WTC11 (cell line): ENCODE measurements at regions not wholly inside any gene's neighbourhood (a gene's known extent, or its start where the extent isn't known, plus 50 kb on each side); places are given as distances from the start of the nearest gene placed in this dataset.

ENCODE experiments used
- ATF2 ChIP-seq: sonication (generic); formaldehyde crosslinking; IDR thresholded peaks from 2 replicates; pipeline ENCODE4 v1.8.1; 2022; ENCODE audit warnings: low read depth, missing genetic modification reagents, borderline replicate concordance
- ATF3 ChIP-seq: sonication (generic); formaldehyde crosslinking; conservative IDR thresholded peaks from 2 replicates; pipeline ENCODE4 v1.8.1; 2022; ENCODE audit warnings: mild to moderate bottlenecking, missing genetic modification reagents
- CTCF ChIP-seq: fragments of 200-600 bp; IDR thresholded peaks from 2 replicates; pipeline ENCODE4 v1.8.0; 2022; ENCODE audit warnings: antibody characterized with exemption
- E2F1 ChIP-seq: sonication (generic); formaldehyde crosslinking; IDR thresholded peaks from 2 replicates; pipeline ENCODE4 v1.8.0; 2022; ENCODE audit warnings: mild to moderate bottlenecking, missing genetic modification reagents
- E2F5 ChIP-seq: sonication (generic); formaldehyde crosslinking; IDR thresholded peaks from 2 replicates; pipeline ENCODE4 v1.8.1; 2022; ENCODE audit warnings: mild to moderate bottlenecking, moderate library complexity, missing genetic modification reagents
- ELF4 ChIP-seq: sonication (generic); formaldehyde crosslinking; IDR thresholded peaks from 2 replicates; pipeline ENCODE4 v1.8.1; 2022; ENCODE audit warnings: low read depth, mild to moderate bottlenecking, moderate library complexity, missing genetic modification reagents
- FOXK1 ChIP-seq: sonication (generic); formaldehyde crosslinking; IDR thresholded peaks from 2 replicates; pipeline ENCODE4 v1.8.0; 2022; ENCODE audit warnings: mild to moderate bottlenecking, moderate library complexity, missing genetic modification reagents
- USF1 ChIP-seq: sonication (generic); formaldehyde crosslinking; IDR thresholded peaks from 2 replicates; pipeline ENCODE4 v1.8.0; 2022; ENCODE audit warnings: mild to moderate bottlenecking, missing genetic modification reagents
- ZMAT4 ChIP-seq: fragments of 250-450 bp; sonication (Bioruptor Pico); IDR thresholded peaks from 2 replicates; pipeline ENCODE4 v1.9.0; 2021; ENCODE audit warnings: mild to moderate bottlenecking
- ZNF121 ChIP-seq: sonication (generic); formaldehyde crosslinking; IDR thresholded peaks from 2 replicates; pipeline ENCODE4 v1.8.0; 2023; ENCODE audit warnings: missing genetic modification reagents
- ZNF281 ChIP-seq: sonication (generic); formaldehyde crosslinking; IDR thresholded peaks from 2 replicates; pipeline ENCODE4 v1.8.0; 2023; ENCODE audit warnings: mild to moderate bottlenecking, missing genetic modification reagents
- ZNF512 ChIP-seq: sonication (generic); formaldehyde crosslinking; IDR thresholded peaks from 2 replicates; pipeline ENCODE4 v1.8.1; 2022; ENCODE audit warnings: missing genetic modification reagents, borderline replicate concordance
- ZNF532 ChIP-seq: fragments of 250-450 bp; sonication (Bioruptor Pico); IDR thresholded peaks from 2 replicates; pipeline ENCODE4 v1.9.0; 2021; ENCODE audit warnings: mild to moderate bottlenecking, borderline replicate concordance

GRCh38 chr6:68039641-68040311 lies 595.3 kb upstream of the ADGRB3 start:
- no peak for TF ChIP-seq ZNF121 (CRISPR knock-in tag)
- TF ChIP-seq USF1 = no peak
- no peak for TF ChIP-seq ZMAT4 (CRISPR knock-in tag)
- no peak for TF ChIP-seq CTCF
- TF ChIP-seq ZNF281 (CRISPR knock-in tag) = no peak
- TF ChIP-seq ATF3 (CRISPR knock-in tag) = no peak
- no peak for TF ChIP-seq FOXK1 (CRISPR knock-in tag)
- no peak for TF ChIP-seq E2F1
- no peak for TF ChIP-seq ATF2 (CRISPR knock-in tag)
- no peak for TF ChIP-seq ZNF512 (CRISPR knock-in tag)
- TF ChIP-seq E2F5 (CRISPR knock-in tag) = no peak
- TF ChIP-seq ELF4 (CRISPR knock-in tag) = no peak
- no peak for TF ChIP-seq ZNF532 (CRISPR knock-in tag)
